HCT116 (cell line): ENCODE measurements at regions not wholly inside any gene's neighbourhood (a gene's known extent, or its start where the extent isn't known, plus 50 kb on each side); places are given as distances from the start of the nearest gene placed in this dataset.

ENCODE experiments used
- ATAC-seq: fragments of 200-7000 bp; cut with Tn5 transposase; 2 replicates; pipeline ENCODE4 v1.9.1; 2020; ENCODE audit warnings: mild to moderate bottlenecking, moderate library complexity
- BruUV-seq: library from RNA; stranded (reverse); fragments of 400-500 nt; replicated peaks from 2 replicates; lab custom pipeline; 2021; lab: Mats Ljungman, UMichigan
- CTCF ChIA-PET: fragments of 300-600 bp; sonication (Branson Sonifier 250); formaldehyde crosslinking; loops from one replicate; lab custom pipeline; 2021; ENCODE audit warnings: antibody characterized with exemption; lab: Charles Lee
- POLR2A ChIA-PET: fragments of 300-600, 350-600 bp; sonication (Branson Sonifier 250); formaldehyde crosslinking; loops from one replicate; lab custom pipeline; 2021; ENCODE audit warnings: antibody characterized with exemption; lab: Charles Lee
- RAD21 ChIA-PET, 2 experiments: fragments of 300-600 bp; sonication (Branson Sonifier 250); formaldehyde crosslinking; loops; one replicate each; lab custom pipeline; 2023; ENCODE audit warnings: low total read pairs in 2 of 2; ENCODE audit not compliant: uncharacterized antibody in 2 of 2, unreplicated experiment in 2 of 2, low non-redundant PET in 1 of 2; lab: Charles Lee
- DNase-seq: peaks from one replicate; pipeline ENCODE4 v3.0.0-alpha.2; 2010; ENCODE audit warnings: low read depth, low spot score
- H2AFZ ChIP-seq: fragments of 200-600 bp; shearing (Covaris generic), sonication (generic); 2 replicates; pipeline ENCODE4 v1.6.1; 2017; ENCODE audit warnings: low read depth, mixed run types, mixed read lengths, antibody characterized with exemption, low read length; ENCODE audit not compliant: poor library complexity, severe bottlenecking
- H3K27ac ChIP-seq: 2 replicates; pipeline ENCODE4 v1.5.1; 2012; ENCODE audit warnings: low read depth, low read length
- H3K27me3 ChIP-seq: fragments of 200-600 bp; sonication (generic); 2 replicates; pipeline ENCODE4 v1.6.1; 2016; ENCODE audit warnings: mixed run types, low read length, mixed read lengths; ENCODE audit not compliant: insufficient read depth
- H3K36me3 ChIP-seq, 2 experiments: fragments of 200-500 bp in 1 of 2; fragments of 200-600 bp in 1 of 2; sonication (Bioruptor generic) in 1 of 2; sonication (generic) in 1 of 2; 2 replicates each; pipeline versions ENCODE4 v1.5.1 to v1.6.1; 2014 to 2016; ENCODE audit warnings: low read length in 2 of 2, inconsistent platforms in 1 of 2, mixed read lengths in 1 of 2, mixed run types in 1 of 2; ENCODE audit not compliant: insufficient read depth in 2 of 2, control insufficient read depth in 1 of 2
- H3K4me1 ChIP-seq, 2 experiments: fragments of 200-600 bp in 1 of 2; sonication (generic) in 1 of 2; 2 replicates each; pipeline versions ENCODE4 v1.5.1 to v1.6.1; 2012 to 2017; ENCODE audit warnings: low read length in 2 of 2, inconsistent platforms in 1 of 2, mild to moderate bottlenecking in 1 of 2, mixed read lengths in 1 of 2, mixed run types in 1 of 2, moderate library complexity in 1 of 2; ENCODE audit not compliant: insufficient read depth in 2 of 2, control insufficient read depth in 1 of 2
- H3K4me2 ChIP-seq: fragments of 200-600 bp; sonication (generic); 2 replicates; pipeline ENCODE4 v1.6.1; 2017; ENCODE audit warnings: mixed run types, low read length, mixed read lengths
- H3K4me3 ChIP-seq, 2 experiments: fragments of 200-600 bp in 1 of 2; sonication (generic) in 1 of 2; replicated peaks in 1 of 2; 2 replicates each; pipeline ENCODE4 v1.5.1; 2011 to 2016; ENCODE audit warnings: low read length in 2 of 2, control low read depth in 1 of 2, low read depth in 1 of 2, mild to moderate bottlenecking in 1 of 2, mixed read lengths in 1 of 2, mixed run types in 1 of 2
- H3K79me2 ChIP-seq: fragments of 200-600 bp; sonication (generic); 2 replicates; pipeline ENCODE4 v1.6.1; 2017; ENCODE audit warnings: mild to moderate bottlenecking, mixed run types, low read length, moderate library complexity, mixed read lengths; ENCODE audit not compliant: insufficient read depth
- H3K9ac ChIP-seq: fragments of 200-600 bp; sonication (generic); 2 replicates; pipeline ENCODE4 v1.6.1; 2016; ENCODE audit warnings: low read length, mixed read lengths
- H3K9me2 ChIP-seq: fragments of 200-600 bp; sonication (generic), shearing (Covaris generic); 2 replicates; pipeline ENCODE4 v1.6.1; 2017; ENCODE audit warnings: mixed run types, mild to moderate bottlenecking, moderate library complexity; ENCODE audit not compliant: insufficient read depth
- H3K9me3 ChIP-seq, 2 experiments: fragments of 200-500 bp in 1 of 2; fragments of 200-600 bp in 1 of 2; sonication (Bioruptor generic) in 1 of 2; sonication (generic) in 1 of 2; 2 replicates each; pipeline ENCODE4 v1.6.1; 2014 to 2017; ENCODE audit warnings: low read length in 2 of 2, mixed read lengths in 2 of 2, inconsistent platforms in 1 of 2, low read depth in 1 of 2, mild to moderate bottlenecking in 1 of 2, mixed run types in 1 of 2, moderate library complexity in 1 of 2; ENCODE audit not compliant: control insufficient read depth in 1 of 2, insufficient read depth in 1 of 2
- H4K20me1 ChIP-seq: fragments of 200-600 bp; sonication (generic), shearing (Covaris generic); 2 replicates; pipeline ENCODE4 v1.6.1; 2017; ENCODE audit warnings: mixed run types, mild to moderate bottlenecking, moderate library complexity; ENCODE audit not compliant: insufficient read depth
- CTCF ChIP-seq, 3 experiments: fragments of 200-600 bp in 1 of 3; sonication (generic) in 1 of 3; IDR thresholded peaks in 2 of 3; conservative IDR thresholded peaks in 1 of 3; 2 replicates each; pipeline ENCODE4 v1.5.1; 2012 to 2017; ENCODE audit warnings: low read depth in 2 of 3, low read length in 2 of 3, antibody characterized with exemption in 1 of 3, borderline replicate concordance in 1 of 3, control low read depth in 1 of 3, mild to moderate bottlenecking in 1 of 3, mixed read lengths in 1 of 3, mixed run types in 1 of 3, moderate library complexity in 1 of 3; ENCODE audit not compliant: insufficient read depth in 1 of 3
- ELF1 ChIP-seq: IDR thresholded peaks from 2 replicates; pipeline ENCODE4 v1.6.1; 2012; ENCODE audit warnings: low read depth, borderline replicate concordance
- EZH2 ChIP-seq: fragments of 200-600 bp; sonication (generic); IDR thresholded peaks from 2 replicates; pipeline ENCODE4 v1.6.1; 2017; ENCODE audit warnings: antibody characterized with exemption, mixed run types
- POLR2A ChIP-seq: IDR thresholded peaks from 2 replicates; pipeline ENCODE4 v1.7.0; 2011; ENCODE audit warnings: borderline replicate concordance; ENCODE audit not compliant: insufficient read depth, insufficient read length; ENCODE audit errors: extremely low read depth
- POLR2AphosphoS5 ChIP-seq: IDR thresholded peaks from 2 replicates; pipeline ENCODE4 v1.6.1; 2011; ENCODE audit warnings: mild to moderate bottlenecking, low read depth, low read length, moderate library complexity
- SP1 ChIP-seq: IDR thresholded peaks from 2 replicates; pipeline ENCODE4 v1.6.1; 2012; ENCODE audit warnings: low read depth
- SRF ChIP-seq: IDR thresholded peaks from 2 replicates; pipeline ENCODE4 v1.6.1; 2012; ENCODE audit warnings: low read depth
- TCF7L2 ChIP-seq: IDR thresholded peaks from 2 replicates; pipeline ENCODE4 v1.7.0; 2011; ENCODE audit warnings: borderline replicate concordance, inconsistent platforms; ENCODE audit not compliant: insufficient read depth, insufficient read length; ENCODE audit errors: extremely low read depth
- YY1 ChIP-seq: IDR thresholded peaks from 2 replicates; pipeline ENCODE4 v1.6.1; 2011; ENCODE audit warnings: low read length, low read depth, moderate library complexity, mild to moderate bottlenecking; ENCODE audit not compliant: insufficient replicate concordance; ENCODE audit errors: extremely low read depth
- ZFX ChIP-seq: fragments of 450-650 bp; IDR thresholded peaks from 2 replicates; pipeline ENCODE4 v1.6.1; 2017
- ZNF274 ChIP-seq: fragments of 200-500 bp; sonication (Bioruptor generic); IDR thresholded peaks from 2 replicates; pipeline ENCODE4 v1.6.1; 2014; ENCODE audit warnings: mild to moderate bottlenecking, low read depth, low read length, inconsistent platforms
- intact Hi-C: fragments of 100-400 bp; cut with micrococcal nuclease; formaldehyde crosslinking; loops from 2 replicates; pipeline ENCODE4 v1.10.0; 2022

DNA sequence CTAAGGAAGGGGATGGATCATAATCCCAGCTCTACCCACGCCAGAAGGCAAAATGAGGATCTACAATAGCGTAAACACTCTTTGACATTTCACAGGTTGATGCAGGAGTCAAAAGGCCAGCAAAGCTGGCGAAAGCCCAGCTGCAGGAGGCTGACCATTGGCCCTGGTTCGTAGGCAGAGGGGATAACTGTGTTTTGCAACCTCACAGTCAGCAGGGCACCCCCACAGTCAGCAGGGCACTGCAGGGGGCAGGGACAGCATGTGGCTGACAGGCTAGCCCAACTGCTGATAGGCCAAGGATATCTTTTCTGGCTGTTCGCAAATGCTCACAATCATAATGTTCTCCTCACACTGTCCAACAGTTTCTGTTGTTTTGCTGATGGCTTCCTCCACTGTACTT is 372.7 kb downstream of the BUD13 start:
- no peak overlapping the region for H3K4me2 ChIP-seq
- no peaks in the 10 kb centered on the region for H3K9me2 ChIP-seq
- POLR2A ChIA-PET, result no interaction called here
- no peaks in the 10 kb centered on the region for H3K4me1 ChIP-seq
- H3K27me3 ChIP-seq, result peaks cover 29% of the 10 kb centered on the region
- no peaks in the 10 kb centered on the region for H4K20me1 ChIP-seq
- CTCF ChIA-PET, result no interaction called here
- H3K9ac ChIP-seq, result no peak overlapping the region
- TF ChIP-seq YY1 (no peak), POLR2A (no peak), SRF (no peak), CTCF (IDR thresholded peaks at IDR 0.05 in 2 of 3, conservative IDR thresholded peaks at IDR 0.05 in 1 of 3; ENCODE audit: borderline replicate concordance in 1 of 3, insufficient read depth in 1 of 3, low read depth in 2 of 3, low read length in 2 of 3) (no peak), SP1 (no peak), ELF1 (no peak), ZNF274 (no peak), EZH2 (no peak), TCF7L2 (no peak), POLR2AphosphoS5 (no peak), ZFX (no peak)
- BruUV-seq, result no TSS peak
- no peaks in the 10 kb centered on the region for H3K36me3 ChIP-seq
- H2AFZ ChIP-seq, result no peak overlapping the region
- no peaks in the 10 kb centered on the region for H3K9me3 ChIP-seq
- no peak overlapping the region for H3K27ac ChIP-seq
- DNase-seq (no peak), ATAC-seq (no peak)
- no peak overlapping the region for H3K4me3 ChIP-seq
- no peaks in the 10 kb centered on the region for H3K79me2 ChIP-seq
- intact Hi-C loops, result no loop called here
- RAD21 ChIA-PET, result no interaction called here
